ENCODE measurements at regions not wholly inside any gene's neighbourhood (a gene's known extent, or its start where the extent isn't known, plus 50 kb on each side); places are given as distances from the start of the nearest gene placed in this dataset.
A peak's percentile ranks its signal among the peaks of the same experiment; 100 is the strongest.

DNA sequence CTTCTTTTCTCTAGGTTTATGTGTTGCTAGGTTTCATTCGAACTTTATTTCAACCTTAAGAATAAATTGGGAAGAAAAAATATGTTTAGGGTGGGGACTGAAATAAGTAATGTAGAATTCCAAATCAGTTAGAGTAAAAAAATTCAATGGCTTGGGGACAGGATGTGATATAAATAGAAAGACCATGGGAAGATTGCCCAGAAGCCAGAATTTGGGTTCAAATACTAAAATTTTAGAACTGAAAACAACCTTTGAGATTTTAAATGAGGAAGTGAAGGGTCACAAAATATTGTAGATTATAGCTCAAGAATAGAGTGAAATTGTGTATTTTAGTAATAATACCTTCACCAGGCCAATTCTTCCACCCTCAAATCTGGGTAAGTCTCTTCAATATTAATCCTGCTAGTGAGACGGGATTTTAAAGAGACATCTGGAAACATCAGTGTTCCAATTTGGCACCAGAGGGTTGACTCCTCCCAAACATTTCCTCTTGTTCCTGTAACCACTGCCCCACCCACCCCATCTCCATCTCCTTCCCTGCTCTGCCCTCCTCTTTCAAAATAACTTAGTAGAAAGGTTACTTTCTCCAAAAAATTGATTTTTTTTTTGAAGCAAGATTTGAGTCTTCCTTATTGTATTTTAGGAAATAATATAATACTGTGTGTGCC, 51.3 kb upstream of the FAM3C start:
- Histone ChIP-seq H3K9me3 (replicated peaks; ENCODE audit: control insufficient read depth, insufficient read depth, low read length) (no peaks in the 10 kb centered on the region), H3K4me2 (ENCODE audit: insufficient read depth, low read length) (peak overlapping the region; percentile 48), H3K27me3 (ENCODE audit: control insufficient read depth in 2 of 2, insufficient read depth in 2 of 2, low read length in 2 of 2) (no peaks in the 10 kb centered on the region), H4K20me1 (replicated peaks; ENCODE audit: control insufficient read depth, extremely low read depth, insufficient read depth, low read length) (no peaks in the 10 kb centered on the region), H3K4me3 (replicated peaks in 1 of 3; ENCODE audit: insufficient read depth in 1 of 3, low read depth in 1 of 3, low read length in 3 of 3) (no peak overlapping the region), H3K4me1 (ENCODE audit: control insufficient read depth, extremely low read depth, insufficient read depth, low read length) (peaks cover 11% of the 10 kb centered on the region), H3K9me1 (replicated peaks; ENCODE audit: control insufficient read depth, extremely low read depth, insufficient read depth, low read length) (no peaks in the 10 kb centered on the region), H3K27ac (ENCODE audit: insufficient read depth, low read depth, low read length) (no peak overlapping the region), H3K79me2 (ENCODE audit: control insufficient read depth, insufficient read depth, low read length) (no peaks in the 10 kb centered on the region), H2AFZ (ENCODE audit: low read depth, low read length) (no peak overlapping the region), H3K36me3 (ENCODE audit: control insufficient read depth in 2 of 2, extremely low read depth in 1 of 2, insufficient read depth in 2 of 2, low read length in 2 of 2) (no peaks in the 10 kb centered on the region), H3K9ac (replicated peaks; ENCODE audit: extremely low read depth, insufficient read depth, low read length) (no peak overlapping the region)
- dilution Hi-C loops (cut with MboI; ENCODE audit: extremely low pct_ligation_motif_present, low sequenced_read_pairs) (no loop called here), intact Hi-C loops (cut with micrococcal nuclease) (loop anchor here (5.0 kb wide), 1 partner anchor 55 kb away; no protein-coding TSS in a partner anchor)
- DNase-seq (ENCODE audit: low read depth, low spot score) (no peak), FAIRE-seq (no peak)
- ChIA-PET CTCF (interaction anchor here (0.7 to 1.6 kb wide), 2 partner anchors 22 to 80 kb away, joined by 3 to 4 read pairs; no protein-coding TSS in a partner anchor), POLR2A (interaction anchor here (0.7 kb wide), 1 partner anchor 9 kb away, joined by 5 read pairs; no protein-coding TSS in a partner anchor)
- no TSS peak for BruUV-seq (replicated peaks)
- no peak for TF ChIP-seq JUN (IDR thresholded peaks at IDR 0.05; ENCODE audit: borderline replicate concordance, insufficient read depth, insufficient read length, low read depth)
- TF ChIP-seq POLR2AphosphoS5 (IDR thresholded peaks at IDR 0.05; ENCODE audit: insufficient read depth, low read depth, low read length) = no peak
- no peak for TF ChIP-seq POLR2A (IDR thresholded peaks at IDR 0.05; ENCODE audit: low read depth, low read length)
- no peak for TF ChIP-seq FOS (IDR thresholded peaks at IDR 0.05; ENCODE audit: borderline replicate concordance, insufficient read depth, low read length)
- TF ChIP-seq GATA2 (IDR thresholded peaks at IDR 0.05; ENCODE audit: insufficient read depth, insufficient read length, low read depth, low read length) = no peak
- no peak for TF ChIP-seq EZH2 (IDR thresholded peaks at IDR 0.05; ENCODE audit: borderline replicate concordance, low read depth, low read length, severe bottlenecking)
- TF ChIP-seq, protein P1, sequence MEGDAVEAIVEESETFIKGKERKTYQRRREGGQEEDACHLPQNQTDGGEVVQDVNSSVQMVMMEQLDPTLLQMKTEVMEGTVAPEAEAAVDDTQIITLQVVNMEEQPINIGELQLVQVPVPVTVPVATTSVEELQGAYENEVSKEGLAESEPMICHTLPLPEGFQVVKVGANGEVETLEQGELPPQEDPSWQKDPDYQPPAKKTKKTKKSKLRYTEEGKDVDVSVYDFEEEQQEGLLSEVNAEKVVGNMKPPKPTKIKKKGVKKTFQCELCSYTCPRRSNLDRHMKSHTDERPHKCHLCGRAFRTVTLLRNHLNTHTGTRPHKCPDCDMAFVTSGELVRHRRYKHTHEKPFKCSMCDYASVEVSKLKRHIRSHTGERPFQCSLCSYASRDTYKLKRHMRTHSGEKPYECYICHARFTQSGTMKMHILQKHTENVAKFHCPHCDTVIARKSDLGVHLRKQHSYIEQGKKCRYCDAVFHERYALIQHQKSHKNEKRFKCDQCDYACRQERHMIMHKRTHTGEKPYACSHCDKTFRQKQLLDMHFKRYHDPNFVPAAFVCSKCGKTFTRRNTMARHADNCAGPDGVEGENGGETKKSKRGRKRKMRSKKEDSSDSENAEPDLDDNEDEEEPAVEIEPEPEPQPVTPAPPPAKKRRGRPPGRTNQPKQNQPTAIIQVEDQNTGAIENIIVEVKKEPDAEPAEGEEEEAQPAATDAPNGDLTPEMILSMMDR (IDR thresholded peaks at IDR 0.05; ENCODE audit: extremely low read depth in 1 of 2, insufficient read depth in 1 of 2, low read depth in 1 of 2, low read length in 2 of 2) = no peak
